ENCODE measurements at regions not wholly inside any gene's neighbourhood (a gene's known extent, or its start where the extent isn't known, plus 50 kb on each side); places are given as distances from the start of the nearest gene placed in this dataset.

DNA sequence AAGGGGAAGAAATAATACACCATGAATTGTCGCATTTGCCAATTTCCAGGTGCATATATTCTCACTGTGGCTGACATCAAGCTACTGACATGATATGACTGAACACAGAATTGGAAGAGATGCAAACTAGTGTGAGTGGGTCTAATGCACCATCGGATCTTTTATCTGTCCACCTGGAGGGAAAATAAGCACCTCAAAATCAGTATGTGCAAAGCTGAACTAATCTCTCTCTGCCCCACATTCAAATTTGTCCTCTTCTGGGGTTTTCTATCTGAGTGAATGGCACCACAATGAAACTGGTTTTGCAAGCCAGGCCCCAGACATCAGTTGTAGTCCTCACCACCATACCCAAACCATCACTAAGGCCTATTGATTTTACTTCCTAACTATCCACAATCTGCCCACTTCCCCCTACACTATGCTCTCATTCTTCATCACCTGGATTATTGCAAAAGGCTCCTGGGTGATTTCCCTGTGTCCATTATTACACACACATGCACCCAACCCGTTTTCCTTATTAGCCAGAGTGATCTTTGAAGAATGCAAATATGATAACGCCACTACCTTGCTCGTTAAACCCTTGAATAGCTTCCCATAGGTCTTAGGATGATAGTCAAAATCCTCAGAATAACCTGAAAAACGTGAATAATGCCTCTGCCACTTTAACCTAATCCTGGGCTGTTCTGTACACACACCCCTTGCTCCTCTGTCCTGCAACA is 159.0 kb upstream of the GMDS start:
- TF ChIP-seq CTCF (conservative IDR thresholded peaks at IDR 0.05) (no peak), EZH2 (IDR thresholded peaks at IDR 0.05; ENCODE audit: low read depth) (no peak)
